ENCODE measurements at regions not wholly inside any gene's neighbourhood (a gene's known extent, or its start where the extent isn't known, plus 50 kb on each side); places are given as distances from the start of the nearest gene placed in this dataset.
A peak's percentile ranks its signal among the peaks of the same experiment; 100 is the strongest.
"Not testable (repeated sequence)": the region's sequence is repeated elsewhere in the genome, so short reads cannot be mapped to it uniquely, and the experiment has no call there.

DNA sequence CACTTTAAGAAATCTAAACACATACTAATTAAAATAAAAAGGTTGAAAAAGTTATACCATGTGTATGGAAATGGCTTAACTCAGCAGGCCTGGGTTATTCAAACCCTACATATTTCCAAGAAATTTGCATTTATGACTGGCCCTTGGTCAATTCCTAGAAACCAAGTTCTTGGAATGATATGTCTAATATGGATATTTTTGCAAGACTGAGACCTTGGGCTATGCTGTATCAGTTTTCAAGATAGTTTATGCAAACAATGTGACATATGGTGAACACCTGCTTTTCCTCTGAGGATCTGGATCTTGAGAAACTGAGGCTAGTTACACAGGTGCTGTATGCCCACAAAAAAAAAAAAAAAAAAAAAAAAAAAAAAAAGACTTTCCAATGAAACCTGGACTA is 536.9 kb upstream of the HS3ST5 start:
- no peak for DNase-seq

DNA sequence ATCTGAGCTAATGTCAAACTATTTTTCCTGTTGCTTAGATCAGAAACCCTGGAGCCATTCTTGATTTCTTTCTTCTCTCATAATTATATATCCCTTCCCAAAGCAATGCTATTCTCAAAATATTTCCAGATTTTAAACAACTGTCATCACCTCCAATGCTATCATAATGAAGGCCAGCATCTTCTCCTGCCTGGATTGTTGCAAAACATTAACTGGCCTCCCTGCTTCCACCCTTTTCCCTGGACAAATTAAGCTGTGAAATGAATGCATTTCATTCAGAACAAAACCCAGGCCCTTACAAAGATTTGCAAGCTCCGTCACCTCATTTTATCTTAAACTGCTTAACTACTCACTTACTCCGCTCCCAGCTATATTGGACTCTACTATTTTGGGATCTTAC is 535.3 kb upstream of the HS3ST5 start:
- DNase-seq: no peak

DNA sequence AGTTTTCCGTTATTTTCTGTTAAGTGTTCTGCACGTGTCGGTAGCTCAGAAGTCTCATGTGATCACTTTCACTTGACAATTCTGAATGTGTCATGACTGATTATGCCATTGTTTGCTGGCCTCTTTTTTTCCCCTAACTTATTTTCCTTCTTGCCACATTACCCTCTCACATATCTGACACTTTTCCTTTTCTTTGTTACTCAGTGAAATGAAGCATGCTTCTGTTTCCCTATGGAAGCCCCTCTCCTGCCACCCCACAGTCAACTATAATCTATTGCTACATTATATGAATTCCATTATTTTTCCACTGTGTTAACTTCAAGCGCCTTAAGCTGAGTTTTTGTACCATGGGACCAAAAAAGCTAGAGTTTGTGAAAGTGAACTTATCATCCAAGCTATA is 531.6 kb upstream of the HS3ST5 start:
- DNase-seq: no peak

DNA sequence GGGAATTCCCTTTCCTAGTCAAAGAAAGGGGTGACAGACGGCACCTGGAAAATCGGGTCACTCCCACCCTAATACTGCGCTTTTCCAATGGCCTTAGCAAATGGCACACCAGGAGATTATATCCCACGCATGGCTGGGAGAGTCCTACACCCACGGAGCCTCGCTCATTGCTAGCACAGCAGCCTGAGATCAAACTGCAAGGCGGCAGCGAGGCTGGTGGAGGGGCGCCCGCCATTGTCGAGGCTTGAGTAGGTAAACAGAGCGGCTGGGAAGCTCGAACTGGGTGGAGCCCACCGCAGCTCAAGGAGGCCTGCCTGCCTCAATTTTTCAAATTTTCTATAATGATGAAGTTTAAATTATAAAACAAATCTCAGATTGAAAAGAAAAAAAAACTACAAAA is 522.7 kb upstream of the HS3ST5 start:
- not testable (repeated sequence) for DNase-seq

DNA sequence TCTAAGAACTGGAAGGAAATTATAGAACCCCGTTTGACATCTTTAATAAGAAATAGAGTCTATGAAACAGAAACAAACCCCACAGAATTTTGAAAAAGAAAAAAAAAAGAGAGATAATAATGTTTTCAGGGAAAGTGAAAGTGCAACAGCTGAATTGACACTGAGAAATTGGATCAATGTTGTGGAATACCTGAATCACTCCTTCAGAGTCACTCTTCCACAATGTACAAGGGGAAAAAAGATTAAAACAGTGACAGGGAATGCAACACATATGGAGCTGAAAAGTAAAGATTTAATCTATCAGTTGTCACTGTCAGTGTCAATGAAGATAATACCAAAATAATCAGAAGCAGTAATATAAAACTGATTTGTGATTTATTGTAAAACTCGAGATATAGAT is 520.8 kb upstream of the HS3ST5 start:
- no peak for DNase-seq

DNA sequence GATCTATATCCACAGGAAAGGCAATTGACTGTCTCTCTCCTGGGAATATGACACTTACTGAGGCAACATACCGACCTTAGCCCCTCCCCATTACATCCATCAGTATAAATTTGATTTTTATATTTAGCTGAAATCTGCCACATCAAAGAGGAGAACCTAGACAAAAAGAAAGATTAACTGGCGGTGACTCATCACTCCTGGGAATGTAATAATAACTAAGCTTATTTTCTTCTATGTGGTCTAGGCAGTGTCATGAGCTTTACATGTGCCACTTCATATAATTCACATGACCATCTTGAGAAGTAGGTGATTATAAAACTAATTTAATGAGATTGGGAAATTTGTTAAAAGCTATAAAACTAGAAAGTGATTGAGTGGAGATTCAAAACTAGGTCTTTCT is 520.0 kb upstream of the HS3ST5 start:
- no peak for DNase-seq

DNA sequence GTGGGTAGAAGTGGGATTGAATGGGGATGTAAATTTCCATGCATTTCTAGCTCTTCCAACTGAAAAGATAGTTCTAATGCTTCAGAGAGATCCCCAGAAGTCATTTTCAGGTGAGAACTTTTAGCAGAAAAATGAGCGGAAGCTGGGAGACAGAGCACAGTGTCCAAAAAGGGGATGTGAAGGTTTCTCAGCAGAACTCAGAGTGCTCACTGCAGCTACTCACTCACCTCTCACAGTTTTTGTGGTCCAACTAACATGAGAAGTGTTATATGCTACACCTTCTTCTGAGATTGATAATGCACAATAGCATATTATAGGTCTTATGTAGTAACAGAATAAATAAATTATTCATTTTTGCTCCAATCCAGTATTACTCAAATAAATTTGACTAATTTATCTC is 519.2 kb upstream of the HS3ST5 start:
- DNase-seq: no peak

DNA sequence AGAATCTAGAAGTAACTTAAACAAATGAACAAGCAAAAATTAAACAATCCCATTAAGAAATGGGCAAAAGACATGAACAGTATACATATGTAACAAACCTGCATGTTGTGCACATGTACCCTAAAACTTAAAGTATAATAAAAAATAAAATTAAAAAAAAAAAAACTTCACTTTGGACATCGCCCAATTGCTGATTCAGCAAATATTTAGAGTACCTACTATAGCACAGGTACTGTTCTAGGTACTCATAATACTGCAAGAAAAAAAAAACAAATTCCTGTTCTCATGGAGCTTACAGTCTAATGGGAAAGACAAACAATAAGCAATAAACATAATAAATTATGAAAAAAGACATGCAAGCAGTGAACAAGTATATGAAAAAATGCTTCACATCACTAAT is 501.5 kb upstream of the HS3ST5 start:
- no peak for DNase-seq

DNA sequence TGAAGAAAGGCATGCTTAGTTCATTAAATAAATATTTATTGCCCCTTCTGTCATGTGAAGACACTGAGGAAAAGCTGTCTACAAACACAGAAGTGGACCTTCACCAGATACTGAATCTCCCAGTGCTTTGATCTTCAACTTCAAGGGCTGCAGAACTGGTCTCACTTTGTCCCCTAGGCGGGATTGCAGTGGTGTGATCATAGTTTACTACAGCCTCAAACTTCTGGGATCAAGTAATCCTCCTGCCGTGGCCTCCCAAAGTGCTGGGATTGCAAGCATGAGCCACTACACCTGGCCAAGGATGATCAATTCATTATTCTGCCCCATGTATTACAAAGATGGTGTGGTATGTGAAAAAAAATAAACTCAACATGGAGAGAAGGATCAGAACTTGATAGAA is 496.2 kb upstream of the HS3ST5 start:
- no peak for DNase-seq

DNA sequence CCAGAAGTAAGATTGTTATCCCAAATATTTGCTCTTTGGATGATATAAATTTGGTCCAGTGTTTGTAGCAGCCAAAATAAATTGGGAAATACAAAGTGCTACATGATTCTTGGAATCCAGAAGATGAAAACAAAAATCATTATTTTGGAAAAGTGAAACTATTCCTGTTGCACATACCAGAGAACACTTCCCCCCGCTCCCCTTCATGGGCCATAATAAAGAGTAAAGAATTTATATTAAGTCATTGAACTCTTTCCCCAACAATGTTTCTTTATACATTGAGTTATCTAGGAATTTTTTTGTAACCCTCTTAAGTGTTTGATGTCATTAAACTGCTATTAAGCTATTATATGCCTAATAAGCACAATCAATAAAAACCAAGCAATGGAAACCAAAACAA is 490.4 kb upstream of the HS3ST5 start:
- DNase-seq: no peak

DNA sequence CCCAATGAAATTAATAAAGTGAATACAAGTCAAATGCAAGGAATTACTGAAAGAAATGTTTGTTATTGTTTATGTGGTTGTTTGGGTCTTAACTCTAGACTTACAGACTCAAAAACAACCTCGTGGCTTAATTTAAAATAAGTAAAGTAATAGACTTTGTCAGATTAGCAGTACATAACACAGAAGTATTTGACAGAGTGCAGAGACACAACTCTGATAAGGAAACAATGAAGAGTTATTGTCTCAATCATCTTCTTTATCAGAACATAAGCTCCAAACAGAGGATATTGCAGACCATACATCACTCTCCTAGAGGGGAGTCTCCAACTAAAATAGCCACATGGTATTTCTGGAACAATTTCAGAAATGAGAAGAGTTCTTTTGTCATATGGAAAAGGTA is 487.7 kb upstream of the HS3ST5 start:
- DNase-seq: no peak

DNA sequence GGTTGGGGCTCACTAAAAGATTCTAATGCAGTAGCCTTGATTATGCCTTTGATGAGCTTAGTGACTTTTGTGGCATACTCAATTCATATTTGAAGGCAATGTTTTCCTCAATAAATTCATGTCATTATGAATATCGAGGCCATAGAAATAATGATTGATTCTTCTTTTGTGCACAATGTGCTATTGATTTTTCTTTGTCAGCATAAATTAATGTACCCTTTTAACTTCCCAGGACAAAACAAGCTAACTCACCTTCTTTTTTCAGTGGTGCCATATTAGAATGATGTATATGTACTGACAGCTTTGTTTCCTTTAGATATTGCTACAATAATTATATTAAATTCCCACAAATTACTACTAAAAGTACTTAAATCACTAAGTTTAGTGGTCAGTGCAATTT is 484.3 kb upstream of the HS3ST5 start:
- no peak for DNase-seq

DNA sequence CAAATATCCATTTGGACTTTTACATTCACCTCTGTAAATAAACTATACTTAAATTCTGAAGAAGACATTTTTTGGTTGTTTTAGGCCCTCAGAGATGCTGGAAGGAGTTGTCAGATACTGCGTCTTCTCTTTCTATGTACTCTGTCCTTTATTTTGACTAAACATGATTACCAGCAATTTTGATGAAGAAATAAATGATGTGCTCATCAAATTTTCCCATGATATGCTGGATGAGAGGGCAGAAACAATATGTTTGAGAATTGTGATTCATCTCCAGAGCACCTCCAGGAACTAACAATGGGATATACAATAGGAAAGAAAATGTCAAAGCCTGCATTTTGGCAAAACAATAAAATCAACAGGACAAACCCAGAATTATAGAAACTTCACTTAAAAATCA is 481.6 kb upstream of the HS3ST5 start:
- no peak for DNase-seq

DNA sequence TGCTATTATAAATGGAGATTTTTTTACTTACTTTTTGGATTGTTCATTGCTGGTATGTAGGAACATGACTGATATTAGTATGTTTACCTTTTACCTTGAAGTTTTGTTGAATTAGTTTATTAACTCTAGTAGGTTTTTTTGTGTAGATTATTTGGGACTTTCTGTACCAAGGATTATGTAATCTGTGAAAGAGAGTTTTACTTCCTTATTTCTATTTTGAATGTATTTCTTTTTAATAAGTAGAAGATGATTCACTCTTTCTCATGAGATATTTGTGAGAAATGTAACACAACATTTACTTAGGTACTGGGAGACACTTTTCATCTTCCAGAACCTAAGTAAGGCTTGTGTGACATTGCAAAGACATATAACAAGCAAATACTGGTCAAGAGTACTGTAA is 473.9 kb upstream of the HS3ST5 start:
- DNase-seq: no peak

DNA sequence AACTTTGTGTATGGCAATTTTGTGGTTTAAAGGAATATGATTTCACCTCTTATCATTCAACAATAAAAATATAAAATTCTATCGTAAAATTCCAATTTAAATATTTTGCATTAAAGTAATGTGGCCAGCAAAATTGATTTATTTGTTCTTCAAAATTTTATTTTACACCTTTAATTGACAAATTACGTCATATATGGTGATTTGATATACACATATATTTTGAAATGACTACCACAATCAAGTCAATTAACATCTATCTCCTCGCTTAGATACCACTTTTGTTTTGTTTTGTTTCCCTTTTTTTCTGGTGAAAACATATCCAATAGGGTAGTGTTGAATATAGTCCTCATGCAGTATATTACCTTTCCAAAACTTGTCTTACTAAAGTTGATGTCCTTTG is 467.6 kb upstream of the HS3ST5 start:
- no peak for DNase-seq

DNA sequence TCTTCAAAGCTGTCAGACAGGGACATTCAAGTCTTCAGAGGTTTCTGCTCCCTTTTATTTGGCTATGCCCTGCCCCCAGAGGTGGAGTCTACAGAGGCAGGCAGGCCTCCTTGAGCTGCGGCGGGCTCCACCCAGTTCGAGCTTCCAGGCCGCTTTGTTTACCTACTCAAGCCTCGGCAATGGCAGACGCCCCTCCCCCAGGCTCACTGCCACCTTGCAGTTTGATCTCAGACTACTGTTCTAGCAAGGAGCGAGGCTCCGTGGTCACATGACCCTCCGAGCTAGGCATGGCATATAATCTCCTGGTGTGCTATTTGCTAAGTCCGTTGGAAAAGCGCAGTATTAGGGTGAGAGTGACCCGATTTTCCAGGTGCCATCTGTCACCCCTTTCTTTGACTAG is 462.6 kb upstream of the HS3ST5 start:
- not testable (repeated sequence) for DNase-seq

DNA sequence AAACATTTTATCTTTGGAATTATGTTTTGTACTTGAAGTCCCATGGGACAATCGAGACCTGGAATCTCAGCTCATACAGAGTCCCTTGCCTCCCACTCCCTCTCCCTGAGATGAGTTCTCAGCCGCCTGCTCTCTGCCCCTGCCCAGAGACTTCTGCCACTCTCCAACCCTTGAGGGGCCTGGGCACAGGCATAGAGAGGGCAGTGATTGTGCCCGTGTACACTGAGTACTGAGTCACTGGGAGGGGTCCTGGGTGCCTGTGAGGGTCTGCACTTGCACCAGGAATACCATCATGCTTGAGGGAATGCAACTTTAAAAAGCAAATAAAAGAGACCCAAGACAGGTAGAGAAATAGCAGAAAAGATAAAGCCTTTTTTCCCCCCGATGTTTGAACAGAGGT is 453.8 kb upstream of the HS3ST5 start:
- no peak for DNase-seq

DNA sequence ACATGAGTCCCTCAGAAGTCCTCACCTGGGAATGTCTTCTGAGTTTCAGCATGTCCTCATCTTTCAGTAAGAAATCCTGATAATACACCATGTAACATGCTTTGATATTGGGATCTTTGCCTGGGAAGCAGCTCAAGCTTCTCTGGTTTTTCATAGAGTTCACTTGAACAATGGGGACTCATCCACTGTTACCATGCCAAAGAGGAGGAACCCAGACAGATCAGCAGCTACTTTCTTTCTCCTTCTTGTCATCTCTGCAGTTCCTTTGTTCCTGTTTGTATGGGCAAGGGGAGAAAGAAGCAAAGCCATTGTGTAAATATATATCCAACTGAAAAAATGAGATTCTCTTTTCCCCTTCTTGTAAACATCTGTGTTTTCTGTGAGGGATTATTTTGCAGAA is 450.6 kb upstream of the HS3ST5 start:
- no peak for DNase-seq

DNA sequence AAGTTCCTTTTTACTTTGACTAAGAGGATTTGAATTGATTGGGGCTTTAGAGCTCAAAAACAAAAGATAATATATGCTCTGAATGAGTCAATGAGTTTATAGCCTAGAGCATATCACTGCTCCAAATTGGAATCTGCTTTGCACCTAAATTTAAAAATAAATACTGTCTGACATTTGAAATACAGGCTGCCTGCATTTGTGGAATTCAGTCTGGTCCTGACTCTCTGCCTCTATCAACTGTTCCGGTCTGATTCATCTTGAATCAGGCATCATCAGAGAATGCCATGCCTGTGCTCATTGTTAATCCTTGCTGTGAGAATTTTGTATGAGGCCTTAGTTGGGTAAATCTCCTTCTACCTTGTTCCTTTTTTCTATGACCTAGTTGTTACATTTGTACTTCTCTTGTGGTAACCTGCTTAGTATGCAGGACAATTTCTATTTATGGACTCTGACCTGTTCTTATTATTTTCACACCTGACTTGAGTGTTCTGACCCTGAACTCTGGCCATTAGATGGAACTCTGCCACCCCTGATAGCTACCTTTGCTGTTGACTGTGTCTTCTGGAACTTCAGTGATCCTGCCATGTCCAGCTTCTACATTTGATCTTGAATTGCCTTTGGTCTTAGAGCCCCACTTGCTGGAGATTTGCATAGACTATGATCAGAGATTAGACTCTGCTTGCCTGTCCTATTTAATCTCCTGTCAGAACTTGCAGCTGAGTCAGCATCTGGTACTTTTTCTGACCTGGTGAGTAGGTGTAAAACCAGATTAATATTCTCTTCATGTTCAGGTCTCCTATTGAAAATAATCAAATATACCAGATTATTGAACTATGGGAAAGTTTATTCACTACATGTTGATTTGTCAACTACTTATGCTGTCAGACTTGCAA is 442.7 kb upstream of the HS3ST5 start:
- no peak for DNase-seq

DNA sequence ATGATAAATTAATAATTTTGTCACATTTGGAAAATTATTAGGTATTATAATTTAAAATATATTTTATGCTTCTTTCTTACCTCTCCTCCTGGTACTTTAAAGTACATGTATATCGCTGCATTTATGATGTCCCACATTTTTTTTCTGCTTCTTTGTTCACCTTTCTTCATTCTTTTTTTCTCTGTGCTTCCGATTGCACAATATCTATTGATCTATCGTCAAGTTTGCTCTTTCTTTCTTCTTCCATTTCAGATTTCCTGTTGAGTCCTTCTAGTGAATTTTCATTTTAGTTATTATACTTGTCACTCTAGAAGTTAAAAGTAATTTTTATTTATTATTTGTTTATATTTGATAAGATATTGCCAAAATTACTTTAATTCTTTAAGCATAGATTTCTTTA is 441.0 kb upstream of the HS3ST5 start:
- DNase-seq: no peak

DNA sequence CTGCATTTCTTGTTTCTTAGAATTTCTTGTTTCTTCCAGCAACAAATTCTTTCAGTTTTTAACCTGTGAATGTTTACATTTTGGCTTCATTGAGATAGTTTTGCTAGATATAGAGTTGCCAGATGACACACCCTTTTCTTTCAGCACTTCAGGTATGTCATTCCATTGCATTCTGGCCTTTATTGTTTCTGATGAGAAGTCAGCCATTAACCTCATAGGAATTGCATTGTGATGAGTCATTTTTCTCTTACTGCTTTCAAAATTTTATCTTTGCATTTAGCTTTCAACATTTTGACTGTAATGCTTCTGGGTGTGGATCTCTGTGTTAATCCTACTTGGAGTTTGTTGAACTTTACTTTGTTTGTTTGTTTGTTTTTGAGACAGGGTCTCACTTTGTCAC is 440.3 kb upstream of the HS3ST5 start:
- no peak for DNase-seq

DNA sequence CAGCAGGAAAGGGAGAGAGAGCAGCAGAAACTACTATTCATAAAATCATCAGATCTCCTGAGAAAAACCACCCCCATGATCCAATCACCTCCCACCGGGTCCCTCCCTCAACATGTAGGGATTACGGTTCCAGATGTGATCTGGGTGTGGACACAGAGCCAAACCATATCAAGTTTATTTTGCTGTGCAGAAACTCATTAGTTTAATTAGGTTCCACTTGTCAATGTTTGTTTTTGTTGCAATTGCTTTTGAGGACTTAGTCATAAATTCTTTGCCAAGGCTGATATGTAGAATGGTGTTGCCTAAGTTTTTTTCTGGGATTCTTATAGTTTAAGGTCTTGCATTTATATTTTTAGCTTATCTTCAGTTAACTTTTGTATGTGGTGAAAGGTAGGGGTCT is 422.0 kb upstream of the HS3ST5 start:
- DNase-seq: no peak

DNA sequence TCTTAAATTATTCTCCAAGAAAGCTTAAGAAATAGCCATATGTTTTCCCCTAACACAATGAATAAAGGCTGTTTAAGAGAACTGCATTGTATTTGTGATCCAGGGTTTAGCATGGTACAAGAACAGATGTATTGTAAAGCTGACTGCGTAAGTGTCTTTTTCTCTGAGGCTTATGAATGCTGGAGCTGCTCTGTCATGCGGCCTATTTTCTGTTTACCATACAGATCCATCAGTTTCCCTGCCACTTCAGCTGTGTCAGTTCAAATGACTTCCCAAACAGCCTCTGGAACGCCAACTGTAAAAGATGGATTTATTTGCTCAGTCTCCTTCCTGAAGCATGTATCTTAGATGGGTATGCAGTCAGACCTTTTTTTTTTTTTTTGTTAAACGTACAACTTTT is 419.3 kb upstream of the HS3ST5 start:
- DNase-seq: no peak

DNA sequence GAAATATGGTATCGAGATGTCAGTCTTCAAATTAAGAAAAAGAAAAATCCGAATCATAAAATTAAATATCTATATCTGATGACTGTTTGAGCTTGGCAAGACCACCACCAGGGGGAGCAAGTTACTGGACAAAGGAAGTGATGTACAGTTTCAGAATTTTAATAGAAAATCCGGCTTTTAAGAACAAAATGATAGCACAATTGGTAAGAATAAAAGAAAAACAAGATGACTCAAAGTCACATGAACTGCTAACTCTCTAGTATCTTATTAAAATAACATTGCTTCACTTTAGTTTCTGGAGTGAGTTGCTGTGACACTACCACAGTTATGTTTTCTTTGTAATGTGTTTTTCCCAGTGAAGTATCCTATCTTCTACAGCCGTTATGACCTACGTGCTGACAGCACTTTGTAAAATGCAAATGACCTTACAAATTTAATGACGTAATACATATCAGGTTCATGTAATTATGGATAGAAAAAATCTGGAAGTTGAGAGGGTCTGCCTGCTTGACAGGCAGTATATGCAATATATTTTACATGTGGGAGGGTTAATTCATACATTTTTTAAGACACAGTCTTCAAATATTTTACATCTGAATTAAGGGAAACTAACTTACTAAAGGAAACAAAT is 405.3 kb upstream of the HS3ST5 start:
- DNase-seq: peak; percentile 47

DNA sequence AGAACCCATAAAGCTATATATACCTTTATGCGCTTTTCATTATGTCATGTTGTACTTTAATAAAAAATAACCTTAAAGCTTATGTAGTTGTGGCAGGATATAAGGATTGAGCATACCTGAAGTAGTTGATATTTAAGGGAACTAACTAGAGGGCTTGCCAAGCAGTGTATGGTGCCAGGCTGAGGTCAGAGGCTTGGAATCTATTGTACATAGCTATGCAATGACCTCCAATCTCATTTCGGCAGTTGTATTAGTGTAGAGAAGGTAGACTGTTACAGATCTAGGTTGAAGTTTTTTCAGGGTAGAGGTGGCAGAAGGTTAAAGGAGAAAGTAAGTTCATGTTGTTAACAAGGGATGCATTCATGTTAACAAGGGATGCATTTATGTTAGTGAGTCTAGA is 397.7 kb upstream of the HS3ST5 start:
- no peak for DNase-seq

All from NCI-H2029 treated with DMSO at 0.1 percent for 48 hours (cell line).